WI38 (cell line): ENCODE measurements at regions not wholly inside any gene's neighbourhood (a gene's known extent, or its start where the extent isn't known, plus 50 kb on each side); places are given as distances from the start of the nearest gene placed in this dataset.

Source experiments
- H3K4me3 ChIP-seq: 2 replicates; pipeline ENCODE4 v1.5.1; 2011; ENCODE audit warnings: low read depth, mild to moderate bottlenecking, control low read depth, low read length
- TF ChIP-seq, protein P1 (sequence below): IDR thresholded peaks from 2 replicates; pipeline ENCODE4 v1.5.1; 2012; ENCODE audit warnings: low read depth, mild to moderate bottlenecking, control low read depth, low read length

DNA sequence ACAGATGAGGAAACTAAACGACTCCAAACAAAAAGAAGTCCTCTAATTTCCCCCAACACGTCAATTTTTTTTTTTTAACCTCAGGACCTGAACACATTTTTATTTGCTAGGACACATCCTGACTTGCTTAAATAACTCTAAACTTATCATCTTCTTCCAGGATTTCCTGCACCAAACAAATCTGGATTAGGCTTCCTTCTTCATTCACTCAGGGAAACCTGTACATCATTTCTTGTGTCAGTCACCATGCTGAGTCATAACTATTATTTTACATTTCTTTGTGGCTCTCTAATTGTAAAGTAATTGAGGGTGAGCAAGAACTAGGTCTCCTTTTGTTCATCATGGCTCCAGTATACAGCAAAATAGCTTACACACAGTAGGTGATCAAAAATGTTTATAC lies 433.4 kb upstream of the GBE1 start:
- TF ChIP-seq, protein P1, sequence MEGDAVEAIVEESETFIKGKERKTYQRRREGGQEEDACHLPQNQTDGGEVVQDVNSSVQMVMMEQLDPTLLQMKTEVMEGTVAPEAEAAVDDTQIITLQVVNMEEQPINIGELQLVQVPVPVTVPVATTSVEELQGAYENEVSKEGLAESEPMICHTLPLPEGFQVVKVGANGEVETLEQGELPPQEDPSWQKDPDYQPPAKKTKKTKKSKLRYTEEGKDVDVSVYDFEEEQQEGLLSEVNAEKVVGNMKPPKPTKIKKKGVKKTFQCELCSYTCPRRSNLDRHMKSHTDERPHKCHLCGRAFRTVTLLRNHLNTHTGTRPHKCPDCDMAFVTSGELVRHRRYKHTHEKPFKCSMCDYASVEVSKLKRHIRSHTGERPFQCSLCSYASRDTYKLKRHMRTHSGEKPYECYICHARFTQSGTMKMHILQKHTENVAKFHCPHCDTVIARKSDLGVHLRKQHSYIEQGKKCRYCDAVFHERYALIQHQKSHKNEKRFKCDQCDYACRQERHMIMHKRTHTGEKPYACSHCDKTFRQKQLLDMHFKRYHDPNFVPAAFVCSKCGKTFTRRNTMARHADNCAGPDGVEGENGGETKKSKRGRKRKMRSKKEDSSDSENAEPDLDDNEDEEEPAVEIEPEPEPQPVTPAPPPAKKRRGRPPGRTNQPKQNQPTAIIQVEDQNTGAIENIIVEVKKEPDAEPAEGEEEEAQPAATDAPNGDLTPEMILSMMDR, result no peak
- H3K4me3 ChIP-seq, result no peak overlapping the region

- TF ChIP-seq, protein P1, result no peak
These were observed 424.6 kb upstream of the GBE1 start for GRCh38 chr3:82186017-82186416.

GRCh38 chr3:82179291-82179690 lies 417.8 kb upstream of the GBE1 start:
- H3K4me3 ChIP-seq, result no peak overlapping the region
- TF ChIP-seq, protein P1, result no peak

More at GRCh38 chr3:82186017-82186416, 424.6 kb upstream of the GBE1 start:
- H3K4me3 ChIP-seq, result no peak overlapping the region

DNA sequence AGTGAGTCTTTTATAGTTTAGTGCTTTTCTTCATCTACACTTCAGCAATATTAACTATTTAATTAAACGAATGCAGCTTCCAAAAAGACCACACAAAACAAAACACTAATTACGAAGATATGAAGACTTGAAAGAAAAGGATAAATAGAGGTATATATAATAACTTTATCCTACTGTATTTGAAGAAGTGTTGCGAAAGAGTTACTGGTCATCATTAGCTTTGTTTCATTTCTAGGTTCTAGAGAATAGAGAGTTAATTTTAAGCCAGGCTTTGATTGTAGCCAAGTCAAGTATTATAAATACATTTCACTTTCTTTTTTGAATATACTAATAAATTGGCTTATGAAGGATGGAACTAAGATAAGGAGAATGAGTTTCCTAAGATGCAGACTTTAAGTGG lies 416.8 kb upstream of the GBE1 start:
- H3K4me3 ChIP-seq, result no peak overlapping the region
- TF ChIP-seq, protein P1, result no peak

DNA sequence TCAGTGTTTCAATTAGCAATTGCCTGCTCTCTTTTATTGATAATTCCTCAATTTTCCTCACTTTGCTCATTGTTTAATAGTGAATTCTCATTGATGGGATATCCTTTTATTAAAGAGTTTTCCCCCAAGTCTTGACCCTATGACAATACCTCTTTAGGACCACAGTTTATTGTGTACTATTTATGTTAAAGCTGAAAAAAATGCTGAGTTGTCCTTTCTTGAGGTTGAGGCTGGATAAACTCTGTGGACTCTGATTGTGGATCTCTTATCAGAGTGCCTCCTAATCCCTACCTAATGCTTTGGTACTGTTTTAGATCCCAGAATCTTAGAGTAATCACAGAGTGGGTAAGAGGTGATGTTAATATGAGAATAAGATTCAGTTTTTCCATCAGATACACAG lies 416.3 kb upstream of the GBE1 start:
- H3K4me3 ChIP-seq, result no peak overlapping the region
- TF ChIP-seq, protein P1, result no peak

GRCh38 chr3:82165266-82165665 lies 403.8 kb upstream of the GBE1 start:
- TF ChIP-seq, protein P1, result no peak

DNA sequence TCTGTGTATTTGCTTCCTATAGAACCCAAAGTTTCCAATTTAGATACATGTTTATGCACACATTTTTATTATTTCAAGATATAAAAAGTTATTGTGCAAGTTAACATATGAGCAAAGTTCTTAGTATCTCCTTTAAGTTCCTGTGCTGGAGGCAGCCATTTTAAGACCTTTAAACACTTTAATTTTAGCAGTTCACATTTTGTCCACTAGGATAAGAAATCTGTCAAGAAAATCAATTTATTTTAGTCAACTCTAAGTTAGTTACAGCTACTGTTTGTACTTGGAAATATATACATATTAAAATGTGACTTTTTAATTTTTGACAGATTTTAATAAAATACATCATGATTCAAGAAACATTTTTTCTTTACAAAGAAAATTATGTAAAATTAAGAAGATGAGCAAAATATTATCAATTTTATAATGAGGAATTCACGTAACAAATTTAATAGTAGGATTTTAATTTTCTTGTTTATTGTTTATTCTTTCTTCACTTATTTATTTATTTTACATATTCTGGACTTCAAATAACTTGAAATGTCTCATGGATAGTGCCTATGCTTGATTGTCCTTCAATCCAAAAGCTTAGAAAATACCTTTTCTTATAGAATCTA lies 402.6 kb upstream of the GBE1 start:
- TF ChIP-seq, protein P1, result no peak
- H3K4me3 ChIP-seq, result no peak overlapping the region

More at GRCh38 chr3:82165266-82165665, 403.8 kb upstream of the GBE1 start:
- no peak overlapping the region for H3K4me3 ChIP-seq
